ENCODE measurements at regions not wholly inside any gene's neighbourhood (a gene's known extent, or its start where the extent isn't known, plus 50 kb on each side); places are given as distances from the start of the nearest gene placed in this dataset.

- no peak overlapping the region for H3K4me3 ChIP-seq (ENCODE audit: low read length in 2 of 2)
- peaks cover 0 to 1% of the 10 kb centered on the region in 2 donors for H3K9me3 ChIP-seq (ENCODE audit: control insufficient read depth in 2 of 2, insufficient read depth in 1 of 2, low read length in 1 of 2)
- H3K36me3 ChIP-seq (ENCODE audit: control insufficient read depth in 2 of 2, insufficient read depth in 2 of 2, low read length in 1 of 2), result no peaks in the 10 kb centered on the region
- peaks cover 11 to 20% of the 10 kb centered on the region in 2 donors for H3K27me3 ChIP-seq (ENCODE audit: control insufficient read depth in 2 of 2, insufficient read depth in 1 of 2, low read length in 1 of 2)
- no peak for DNase-seq (ENCODE audit: low read depth in 6 of 9, low spot score in 9 of 9)
- no peak overlapping the region for H3K27ac ChIP-seq (ENCODE audit: low read depth in 1 of 2, low read length in 1 of 2)
- H3K4me1 ChIP-seq (ENCODE audit: control insufficient read depth in 2 of 2, insufficient read depth in 2 of 2, low read length in 2 of 2), result peaks cover 15 to 38% of the 10 kb centered on the region in 2 donors
- 80% methylated on average over 7 of the region's 7 CpGs for WGBS
These were observed 315.8 kb downstream of the MAF start for GRCh38 chr16:79284766-79285165.

DNA sequence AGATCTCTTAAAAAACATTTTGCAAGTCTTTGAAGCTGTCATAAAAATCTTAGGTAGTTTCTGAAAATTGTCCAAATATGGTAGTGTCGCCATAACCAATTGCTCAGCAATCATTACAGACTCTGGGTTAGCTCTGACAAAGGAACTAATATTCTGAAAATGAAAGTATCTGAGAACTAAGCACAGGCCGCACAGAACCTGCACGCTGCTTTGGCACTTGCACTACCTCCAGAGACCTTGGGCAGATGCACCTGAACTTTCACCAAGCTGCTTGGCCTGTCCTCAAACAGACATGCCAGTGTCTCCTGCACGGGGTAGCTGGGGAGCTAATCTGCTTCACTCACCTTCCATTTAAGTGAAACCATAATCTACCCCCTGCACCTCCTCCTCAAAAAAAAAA, 317.0 kb downstream of the MAF start:
- WGBS, result 63% methylated on average over 4 of the region's 4 CpGs
- no peaks in the 10 kb centered on the region for H3K36me3 ChIP-seq (ENCODE audit: control insufficient read depth in 2 of 2, insufficient read depth in 2 of 2, low read length in 1 of 2)
- H3K27me3 ChIP-seq (ENCODE audit: control insufficient read depth in 2 of 2, insufficient read depth in 1 of 2, low read length in 1 of 2), result peaks cover 22 to 31% of the 10 kb centered on the region in 2 donors
- H3K4me3 ChIP-seq (ENCODE audit: low read length in 2 of 2), result no peak overlapping the region
- H3K4me1 ChIP-seq (ENCODE audit: control insufficient read depth in 2 of 2, insufficient read depth in 2 of 2, low read length in 2 of 2), result peaks cover 15 to 48% of the 10 kb centered on the region in 2 donors
- DNase-seq (ENCODE audit: low read depth in 6 of 9, low spot score in 9 of 9), result peak in 1 of 9 donors; percentile 47
- H3K9me3 ChIP-seq (ENCODE audit: control insufficient read depth in 2 of 2, insufficient read depth in 1 of 2, low read length in 1 of 2), result peaks cover 0 to 1% of the 10 kb centered on the region in 2 donors
- no peak overlapping the region for H3K27ac ChIP-seq (ENCODE audit: low read depth in 1 of 2, low read length in 1 of 2)

- WGBS, result 92% methylated on average over 2 of the region's 2 CpGs
- Histone ChIP-seq H3K36me3 (ENCODE audit: control insufficient read depth in 2 of 2, insufficient read depth in 2 of 2, low read length in 1 of 2) (no peaks in the 10 kb centered on the region), H3K27ac (ENCODE audit: low read depth in 1 of 2, low read length in 1 of 2) (no peak overlapping the region), H3K27me3 (ENCODE audit: control insufficient read depth in 2 of 2, insufficient read depth in 1 of 2, low read length in 1 of 2) (peaks cover 29 to 38% of the 10 kb centered on the region in 2 donors), H3K4me3 (ENCODE audit: low read length in 2 of 2) (no peak overlapping the region), H3K9me3 (ENCODE audit: control insufficient read depth in 2 of 2, insufficient read depth in 1 of 2, low read length in 1 of 2) (no peaks in the 10 kb centered on the region), H3K4me1 (ENCODE audit: control insufficient read depth in 2 of 2, insufficient read depth in 2 of 2, low read length in 2 of 2) (peaks cover 18 to 51% of the 10 kb centered on the region in 2 donors)
- peak in 1 of 9 donors; percentile 48 for DNase-seq (ENCODE audit: low read depth in 6 of 9, low spot score in 9 of 9)
These were observed 317.7 kb downstream of the MAF start for GRCh38 chr16:79282806-79283205.

DNA sequence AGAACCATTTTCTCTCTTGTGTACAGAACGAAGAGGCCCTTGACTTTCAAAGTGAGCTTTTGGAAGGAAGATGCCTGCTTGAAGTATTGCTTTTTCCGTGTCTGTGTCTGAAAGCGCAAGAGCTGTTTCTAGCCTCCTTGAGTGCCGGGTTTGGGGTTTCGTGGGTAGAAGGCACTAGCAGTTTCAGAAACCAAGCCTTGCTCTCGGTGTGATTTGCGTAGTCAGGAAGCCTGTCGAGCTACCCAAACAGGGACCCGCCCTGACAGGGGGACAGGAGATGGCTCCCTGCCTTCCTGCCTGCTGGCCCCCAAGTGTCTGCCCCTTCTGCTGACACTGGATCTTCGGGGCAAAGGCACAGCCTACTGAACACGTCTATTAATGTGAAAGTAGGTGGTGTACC, 322.0 kb downstream of the MAF start:
- H3K27ac ChIP-seq (ENCODE audit: low read depth in 1 of 2, low read length in 1 of 2), result no peak overlapping the region
- peaks cover 57 to 73% of the 10 kb centered on the region in 2 donors for H3K27me3 ChIP-seq (ENCODE audit: control insufficient read depth in 2 of 2, insufficient read depth in 1 of 2, low read length in 1 of 2)
- DNase-seq (ENCODE audit: low read depth in 6 of 9, low spot score in 9 of 9), result peak in 4 of 9 donors; percentile 40 to 78 (median 42)
- no peaks in the 10 kb centered on the region for H3K9me3 ChIP-seq (ENCODE audit: control insufficient read depth in 2 of 2, insufficient read depth in 1 of 2, low read length in 1 of 2)
- H3K36me3 ChIP-seq (ENCODE audit: control insufficient read depth in 2 of 2, insufficient read depth in 2 of 2, low read length in 1 of 2), result no peaks in the 10 kb centered on the region
- H3K4me1 ChIP-seq (ENCODE audit: control insufficient read depth in 2 of 2, insufficient read depth in 2 of 2, low read length in 2 of 2), result peaks cover 6 to 25% of the 10 kb centered on the region in 2 donors
- H3K4me3 ChIP-seq (ENCODE audit: low read length in 2 of 2), result no peak overlapping the region
- WGBS, result 29% methylated on average over 11 of the region's 11 CpGs

GRCh38 chr16:79276501-79276900, 324.0 kb downstream of the MAF start:
- H3K4me1 ChIP-seq (ENCODE audit: control insufficient read depth in 2 of 2, insufficient read depth in 2 of 2, low read length in 2 of 2), result peaks cover 16 to 36% of the 10 kb centered on the region in 2 donors
- no peaks in the 10 kb centered on the region for H3K36me3 ChIP-seq (ENCODE audit: control insufficient read depth in 2 of 2, insufficient read depth in 2 of 2, low read length in 1 of 2)
- peaks cover 64 to 86% of the 10 kb centered on the region in 2 donors for H3K27me3 ChIP-seq (ENCODE audit: control insufficient read depth in 2 of 2, insufficient read depth in 1 of 2, low read length in 1 of 2)
- no peak overlapping the region for H3K27ac ChIP-seq (ENCODE audit: low read depth in 1 of 2, low read length in 1 of 2)
- DNase-seq (ENCODE audit: low read depth in 6 of 9, low spot score in 9 of 9), result no peak
- no peaks in the 10 kb centered on the region for H3K9me3 ChIP-seq (ENCODE audit: control insufficient read depth in 2 of 2, insufficient read depth in 1 of 2, low read length in 1 of 2)
- no peak overlapping the region for H3K4me3 ChIP-seq (ENCODE audit: low read length in 2 of 2)
- 98% methylated on average over 6 of the region's 6 CpGs for WGBS

DNA sequence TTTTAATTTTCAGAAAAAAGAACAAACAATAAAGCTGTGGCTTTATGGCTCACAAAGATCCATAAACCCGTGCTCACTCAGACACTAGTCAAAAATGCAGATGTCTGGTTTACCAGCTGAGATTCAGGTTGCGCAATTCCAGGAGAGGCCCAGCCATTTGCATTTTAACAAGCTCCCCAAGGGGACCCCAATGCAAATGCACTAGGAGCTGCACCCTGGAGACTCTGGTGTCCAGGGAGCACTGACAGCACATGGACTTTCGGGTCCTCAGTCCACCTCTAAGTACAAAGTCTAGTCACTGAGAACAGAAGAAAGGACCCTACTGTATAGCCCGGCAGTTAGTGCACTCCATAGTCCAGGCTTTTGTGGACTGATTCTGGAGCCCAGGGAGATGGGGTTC, 326.3 kb downstream of the MAF start:
- peaks cover 16 to 36% of the 10 kb centered on the region in 2 donors for H3K4me1 ChIP-seq (ENCODE audit: control insufficient read depth in 2 of 2, insufficient read depth in 2 of 2, low read length in 2 of 2)
- no peak overlapping the region for H3K4me3 ChIP-seq (ENCODE audit: low read length in 2 of 2)
- peaks cover 67 to 90% of the 10 kb centered on the region in 2 donors for H3K27me3 ChIP-seq (ENCODE audit: control insufficient read depth in 2 of 2, insufficient read depth in 1 of 2, low read length in 1 of 2)
- no peak for DNase-seq (ENCODE audit: low read depth in 6 of 9, low spot score in 9 of 9)
- H3K36me3 ChIP-seq (ENCODE audit: control insufficient read depth in 2 of 2, insufficient read depth in 2 of 2, low read length in 1 of 2), result no peaks in the 10 kb centered on the region
- 97% methylated on average over 4 of the region's 4 CpGs for WGBS
- H3K9me3 ChIP-seq (ENCODE audit: control insufficient read depth in 2 of 2, insufficient read depth in 1 of 2, low read length in 1 of 2), result no peaks in the 10 kb centered on the region
- no peak overlapping the region for H3K27ac ChIP-seq (ENCODE audit: low read depth in 1 of 2, low read length in 1 of 2)

GRCh38 chr16:79272141-79272577, 328.4 kb downstream of the MAF start:
- H3K4me1 ChIP-seq (ENCODE audit: control insufficient read depth in 2 of 2, insufficient read depth in 2 of 2, low read length in 2 of 2), result peaks cover 11 to 28% of the 10 kb centered on the region in 2 donors
- no peaks in the 10 kb centered on the region for H3K36me3 ChIP-seq (ENCODE audit: control insufficient read depth in 2 of 2, insufficient read depth in 2 of 2, low read length in 1 of 2)
- peak; percentile 66 to 97 (median 86) for DNase-seq (ENCODE audit: low read depth in 6 of 9, low spot score in 9 of 9)
- no peaks in the 10 kb centered on the region for H3K9me3 ChIP-seq (ENCODE audit: control insufficient read depth in 2 of 2, insufficient read depth in 1 of 2, low read length in 1 of 2)
- H3K4me3 ChIP-seq (ENCODE audit: low read length in 2 of 2), result no peak overlapping the region
- H3K27me3 ChIP-seq (ENCODE audit: control insufficient read depth in 2 of 2, insufficient read depth in 1 of 2, low read length in 1 of 2), result peaks cover 68 to 91% of the 10 kb centered on the region in 2 donors
- 14% methylated on average over 19 of the region's 19 CpGs for WGBS
- no peak overlapping the region for H3K27ac ChIP-seq (ENCODE audit: low read depth in 1 of 2, low read length in 1 of 2)

DNA sequence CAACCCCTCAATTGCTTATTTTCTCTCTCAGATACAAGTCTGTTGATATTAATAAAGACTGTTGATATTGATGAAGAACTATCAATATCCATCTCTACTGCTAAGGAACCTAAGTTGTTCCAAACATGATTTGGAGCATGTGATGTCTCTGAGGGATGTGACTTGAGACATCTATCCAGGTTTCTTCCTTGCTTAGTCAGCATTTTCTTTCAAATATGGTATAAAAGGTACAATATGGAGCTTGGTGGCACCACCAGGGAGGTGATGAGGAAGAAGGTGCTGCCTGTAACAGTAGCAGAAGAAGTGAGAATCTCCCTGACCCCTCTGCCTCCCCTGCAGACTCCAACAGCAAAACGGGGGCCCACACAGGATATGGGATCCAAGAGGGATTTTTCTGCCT, 329.0 kb downstream of the MAF start:
- no peak for DNase-seq (ENCODE audit: low read depth in 6 of 9, low spot score in 9 of 9)
- peaks cover 11 to 28% of the 10 kb centered on the region in 2 donors for H3K4me1 ChIP-seq (ENCODE audit: control insufficient read depth in 2 of 2, insufficient read depth in 2 of 2, low read length in 2 of 2)
- 0% methylated on average over 1 of the region's 1 CpG for WGBS
- no peaks in the 10 kb centered on the region for H3K9me3 ChIP-seq (ENCODE audit: control insufficient read depth in 2 of 2, insufficient read depth in 1 of 2, low read length in 1 of 2)
- H3K27me3 ChIP-seq (ENCODE audit: control insufficient read depth in 2 of 2, insufficient read depth in 1 of 2, low read length in 1 of 2), result peaks cover 68 to 91% of the 10 kb centered on the region in 2 donors
- no peak overlapping the region for H3K4me3 ChIP-seq (ENCODE audit: low read length in 2 of 2)
- no peak overlapping the region for H3K27ac ChIP-seq (ENCODE audit: low read depth in 1 of 2, low read length in 1 of 2)
- H3K36me3 ChIP-seq (ENCODE audit: control insufficient read depth in 2 of 2, insufficient read depth in 2 of 2, low read length in 1 of 2), result no peaks in the 10 kb centered on the region

DNA sequence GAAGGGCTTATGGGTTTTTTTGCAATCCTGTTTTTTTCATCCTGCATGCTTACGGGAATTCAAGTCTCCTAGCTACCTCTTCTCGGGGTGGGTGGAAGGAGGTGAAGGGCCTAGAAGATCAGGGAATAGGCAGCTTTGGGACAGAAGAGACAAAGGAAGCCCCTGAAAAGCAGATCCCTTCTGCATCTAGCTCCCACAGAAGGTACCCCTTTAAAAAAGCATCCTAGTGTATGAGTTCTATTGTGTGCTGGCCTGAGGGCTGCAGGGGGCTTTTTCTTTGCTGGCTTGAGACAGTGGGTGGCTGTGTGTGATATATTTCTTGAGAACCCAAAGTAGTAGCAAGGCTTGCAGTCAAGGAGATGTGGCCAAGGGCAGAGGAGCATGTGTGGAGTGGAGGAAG, 330.5 kb downstream of the MAF start:
- WGBS, result 98% methylated on average over 2 of the region's 2 CpGs
- Histone ChIP-seq H3K4me1 (ENCODE audit: control insufficient read depth in 2 of 2, insufficient read depth in 2 of 2, low read length in 2 of 2) (peaks cover 11 to 28% of the 10 kb centered on the region in 2 donors), H3K27me3 (ENCODE audit: control insufficient read depth in 2 of 2, insufficient read depth in 1 of 2, low read length in 1 of 2) (peaks cover 67 to 90% of the 10 kb centered on the region in 2 donors), H3K36me3 (ENCODE audit: control insufficient read depth in 2 of 2, insufficient read depth in 2 of 2, low read length in 1 of 2) (no peaks in the 10 kb centered on the region), H3K4me3 (ENCODE audit: low read length in 2 of 2) (no peak overlapping the region), H3K27ac (ENCODE audit: low read depth in 1 of 2, low read length in 1 of 2) (no peak overlapping the region), H3K9me3 (ENCODE audit: control insufficient read depth in 2 of 2, insufficient read depth in 1 of 2, low read length in 1 of 2) (no peaks in the 10 kb centered on the region)
- DNase-seq (ENCODE audit: low read depth in 6 of 9, low spot score in 9 of 9), result no peak
